ENCODE measurements at regions not wholly inside any gene's neighbourhood (a gene's known extent, or its start where the extent isn't known, plus 50 kb on each side); places are given as distances from the start of the nearest gene placed in this dataset.

- TF ChIP-seq CTCF (IDR thresholded peaks at IDR 0.05): peak; percentile 53
- H3K27me3 ChIP-seq: peaks cover 47% of the 10 kb centered on the region
- H3K36me3 ChIP-seq: no peaks in the 10 kb centered on the region
- no peaks in the 10 kb centered on the region for H3K9me3 ChIP-seq
- H3K4me3 ChIP-seq (ENCODE audit: low read depth in 1 of 2, low read length in 1 of 2): no peak overlapping the region
- no peak overlapping the region for H3K27ac ChIP-seq
- H3K4me1 ChIP-seq (ENCODE audit: control insufficient read depth in 1 of 2, insufficient read depth in 1 of 2, low read depth in 1 of 2, low read length in 1 of 2): no peaks in the 10 kb centered on the region
Measured at GRCh38 chr3:10738688-10739372, 77.2 kb upstream of the SLC6A11 start.

DNA sequence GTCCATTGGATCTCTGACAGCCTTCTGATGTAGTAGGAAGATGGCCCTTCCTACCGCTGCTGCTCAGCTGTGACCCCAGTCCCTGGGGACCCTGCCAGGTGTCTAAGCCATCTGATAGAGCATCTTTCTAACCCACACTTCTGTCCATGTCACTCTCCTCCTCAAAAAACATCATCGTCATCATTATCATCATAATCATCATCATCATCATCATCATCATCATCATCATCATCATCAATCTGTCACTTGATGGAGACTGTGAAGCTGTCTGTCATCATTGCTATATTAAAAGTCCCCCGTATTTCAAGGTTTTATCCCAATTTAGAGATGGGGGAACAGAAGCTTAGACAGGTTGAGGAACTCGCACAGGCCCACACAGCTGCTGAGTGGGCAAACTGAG, 75.1 kb upstream of the SLC6A11 start:
- TF ChIP-seq CTCF (IDR thresholded peaks at IDR 0.05): no peak
- peaks cover 51% of the 10 kb centered on the region for H3K27me3 ChIP-seq

GRCh38 chr3:10741891-10742671, 73.9 kb upstream of the SLC6A11 start:
- H3K36me3 ChIP-seq: no peaks in the 10 kb centered on the region
- no peaks in the 10 kb centered on the region for H3K9me3 ChIP-seq
- H3K4me1 ChIP-seq (ENCODE audit: control insufficient read depth in 1 of 2, insufficient read depth in 1 of 2, low read depth in 1 of 2, low read length in 1 of 2): no peaks in the 10 kb centered on the region
- H3K27ac ChIP-seq: no peak overlapping the region
- no peak overlapping the region for H3K4me3 ChIP-seq (ENCODE audit: low read depth in 1 of 2, low read length in 1 of 2)
- H3K27me3 ChIP-seq: peaks cover 43% of the 10 kb centered on the region
- TF ChIP-seq CTCF (IDR thresholded peaks at IDR 0.05): no peak

More for the DNA sequence above, 75.1 kb upstream of the SLC6A11 start:
- H3K9me3 ChIP-seq: no peaks in the 10 kb centered on the region
- H3K4me1 ChIP-seq (ENCODE audit: control insufficient read depth in 1 of 2, insufficient read depth in 1 of 2, low read depth in 1 of 2, low read length in 1 of 2): no peaks in the 10 kb centered on the region
- no peaks in the 10 kb centered on the region for H3K36me3 ChIP-seq
- no peak overlapping the region for H3K4me3 ChIP-seq (ENCODE audit: low read depth in 1 of 2, low read length in 1 of 2)
- H3K27ac ChIP-seq: no peak overlapping the region

- H3K36me3 ChIP-seq: no peaks in the 10 kb centered on the region
- no peak overlapping the region for H3K4me3 ChIP-seq (ENCODE audit: low read depth in 1 of 2, low read length in 1 of 2)
- H3K27me3 ChIP-seq: peaks cover 28% of the 10 kb centered on the region
- no peaks in the 10 kb centered on the region for H3K4me1 ChIP-seq (ENCODE audit: control insufficient read depth in 1 of 2, insufficient read depth in 1 of 2, low read depth in 1 of 2, low read length in 1 of 2)
- no peaks in the 10 kb centered on the region for H3K9me3 ChIP-seq
- no peak for TF ChIP-seq CTCF (IDR thresholded peaks at IDR 0.05)
- H3K27ac ChIP-seq: no peak overlapping the region
Measured at GRCh38 chr3:10743366-10744097, 72.5 kb upstream of the SLC6A11 start.

- Histone ChIP-seq H3K4me1 (ENCODE audit: control insufficient read depth in 1 of 2, insufficient read depth in 1 of 2, low read depth in 1 of 2, low read length in 1 of 2) (no peaks in the 10 kb centered on the region), H3K27me3 (peaks cover 23% of the 10 kb centered on the region), H3K27ac (no peak overlapping the region), H3K9me3 (no peaks in the 10 kb centered on the region), H3K4me3 (ENCODE audit: low read depth in 1 of 2, low read length in 1 of 2) (no peak overlapping the region), H3K36me3 (no peaks in the 10 kb centered on the region)
- TF ChIP-seq CTCF (IDR thresholded peaks at IDR 0.05): no peak
Measured at GRCh38 chr3:10744098-10744465, 71.9 kb upstream of the SLC6A11 start.
